GM21447 (cell line): ENCODE measurements at regions not wholly inside any gene's neighbourhood (a gene's known extent, or its start where the extent isn't known, plus 50 kb on each side); places are given as distances from the start of the nearest gene placed in this dataset.

ENCODE experiments used
- ATAC-seq: cut with Tn5 transposase; IDR thresholded peaks from one replicate; pipeline ENCODE4 v1.9.1; 2021; ENCODE audit not compliant: unreplicated experiment

GRCh38 chr12:107541001-107541705 is 144.4 kb upstream of the PWP1 start:
- no peak for ATAC-seq

- no peak for ATAC-seq
Measured at GRCh38 chr12:107543416-107543815, 142.2 kb upstream of the PWP1 start.

DNA sequence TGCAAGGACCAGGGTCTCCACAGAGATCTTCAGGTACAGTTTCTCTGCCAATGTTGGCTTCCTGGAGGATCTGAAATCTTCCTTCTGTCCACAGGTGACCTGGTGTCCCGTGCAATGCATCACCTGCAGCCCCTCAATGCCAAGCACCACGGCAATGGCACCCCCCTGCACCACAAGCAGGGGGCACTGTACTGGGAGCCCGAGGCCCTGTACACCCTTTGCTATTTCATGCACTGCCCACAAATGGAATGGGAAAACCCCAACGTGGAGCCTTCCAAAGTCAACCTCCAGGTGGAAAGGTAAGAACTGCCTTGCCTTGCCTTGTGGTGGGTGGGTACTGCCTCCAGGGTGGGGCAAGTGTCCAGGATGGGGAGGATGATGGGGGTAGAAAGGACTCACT is 141.8 kb upstream of the PWP1 start:
- ATAC-seq: no peak

DNA sequence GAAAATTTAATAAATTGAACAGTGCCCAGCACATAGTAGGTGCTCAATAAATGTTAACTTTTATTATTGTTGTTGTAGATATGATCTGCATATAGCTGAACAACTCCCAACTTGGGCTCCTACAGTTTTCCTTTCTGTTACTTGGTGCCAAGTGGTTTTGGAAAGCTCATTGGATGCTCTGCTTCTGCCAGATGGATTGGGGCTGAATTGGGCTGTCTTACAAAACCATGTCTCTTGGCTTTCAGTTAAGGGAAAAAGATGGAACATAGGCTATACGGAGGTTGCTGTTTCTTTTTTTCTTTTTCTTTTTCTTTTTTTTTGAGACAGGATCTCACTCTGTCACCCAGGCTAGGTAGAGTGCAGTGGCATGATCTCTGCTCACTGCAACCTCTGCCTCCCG is 140.7 kb upstream of the PWP1 start:
- no peak for ATAC-seq

- no peak for ATAC-seq
Measured at GRCh38 chr12:107545737-107546353, 139.8 kb upstream of the PWP1 start.

DNA sequence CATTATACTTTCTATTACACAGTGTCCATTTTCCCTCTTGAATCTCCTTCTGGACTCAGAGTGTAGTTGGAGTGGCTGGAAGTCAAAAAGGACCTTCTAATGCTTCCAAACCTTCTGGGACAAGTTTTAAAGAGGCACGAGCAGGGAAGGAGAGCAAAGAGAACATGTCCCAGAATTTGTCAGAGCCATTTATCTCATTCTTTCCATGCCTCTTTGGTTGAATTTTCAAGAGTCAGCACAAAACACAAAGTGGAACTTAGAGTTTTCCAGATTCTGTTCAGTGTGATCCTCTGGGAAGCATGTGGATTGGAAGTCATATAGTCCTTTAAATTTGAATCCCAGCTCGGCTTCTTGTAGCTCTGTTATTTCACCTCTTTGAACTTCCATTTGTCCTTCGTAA is 138.2 kb upstream of the PWP1 start:
- ATAC-seq: no peak

DNA sequence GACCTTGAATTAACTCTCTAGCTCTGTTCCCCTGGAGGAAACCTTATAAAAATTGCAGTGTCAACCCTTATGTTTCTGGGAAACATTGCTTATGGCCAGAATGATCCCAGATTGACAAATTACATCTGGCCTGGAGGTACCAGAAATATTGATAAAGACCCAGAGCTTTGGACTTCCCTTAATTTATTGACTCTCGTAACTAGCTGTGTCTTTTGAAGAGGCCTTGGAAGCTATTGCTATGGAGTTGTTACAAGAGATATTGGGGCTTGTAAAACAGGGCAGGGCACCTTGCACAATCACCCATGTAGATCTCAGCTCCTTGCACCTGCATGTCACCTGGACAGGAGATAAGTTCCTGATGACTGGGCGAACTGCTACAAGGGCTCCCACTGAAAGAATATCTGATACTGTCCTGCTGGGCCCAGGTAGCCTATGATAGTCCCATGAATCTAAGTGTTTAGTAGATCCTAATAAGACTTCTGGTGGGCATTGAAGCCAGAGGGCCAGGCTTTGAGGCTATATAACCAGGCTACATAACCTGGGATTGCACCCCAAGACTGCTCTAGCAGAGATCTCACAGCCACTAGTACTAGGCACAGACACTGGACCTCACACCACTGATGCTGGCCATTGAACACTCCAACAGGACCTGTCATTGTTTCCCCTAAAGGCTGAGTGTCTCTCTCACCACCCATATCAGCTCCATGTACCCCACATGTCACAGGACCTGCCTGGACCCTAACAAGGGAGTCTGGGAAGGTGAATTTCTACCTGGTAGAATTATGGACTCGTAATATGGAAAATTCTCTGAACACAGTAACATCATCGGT is 135.7 kb upstream of the PWP1 start:
- ATAC-seq: no peak

DNA sequence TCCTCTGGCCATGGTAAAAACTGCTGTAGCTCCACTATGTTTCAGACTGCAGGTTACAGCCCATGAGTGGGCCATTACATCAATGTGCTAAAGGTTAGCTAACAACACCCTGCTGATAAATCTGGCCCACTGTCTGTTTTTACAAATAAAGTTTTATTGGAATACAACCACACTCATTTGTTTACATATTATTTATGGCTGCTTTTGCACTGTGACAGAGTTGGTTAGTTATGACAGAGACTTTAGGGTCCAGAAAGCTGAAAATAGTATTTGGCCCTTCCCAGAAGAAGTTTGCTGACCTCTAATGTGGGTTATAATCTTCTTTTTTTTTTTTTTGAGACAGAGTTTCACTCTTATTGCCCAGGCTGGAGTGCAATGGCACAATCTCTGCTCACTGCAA is 134.2 kb upstream of the PWP1 start:
- no peak for ATAC-seq

DNA sequence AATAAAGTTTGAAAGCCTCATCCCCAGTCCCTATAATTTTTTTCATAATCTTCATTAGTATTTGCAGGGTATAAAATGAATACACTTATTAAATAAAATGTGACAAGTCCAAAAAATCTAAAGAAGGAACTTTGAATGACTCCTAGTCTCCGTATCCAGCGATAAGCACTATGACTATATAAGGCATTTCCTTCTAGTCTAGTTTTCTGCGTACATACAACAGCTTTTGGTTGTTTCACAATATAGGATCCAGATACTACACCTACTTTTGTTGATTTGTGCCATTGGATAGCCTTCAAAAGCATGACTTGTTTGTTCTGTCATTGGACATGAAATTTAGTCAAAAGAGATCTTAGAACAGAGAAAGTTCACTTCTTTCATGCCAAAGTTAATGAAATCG is 133.3 kb upstream of the PWP1 start:
- no peak for ATAC-seq

DNA sequence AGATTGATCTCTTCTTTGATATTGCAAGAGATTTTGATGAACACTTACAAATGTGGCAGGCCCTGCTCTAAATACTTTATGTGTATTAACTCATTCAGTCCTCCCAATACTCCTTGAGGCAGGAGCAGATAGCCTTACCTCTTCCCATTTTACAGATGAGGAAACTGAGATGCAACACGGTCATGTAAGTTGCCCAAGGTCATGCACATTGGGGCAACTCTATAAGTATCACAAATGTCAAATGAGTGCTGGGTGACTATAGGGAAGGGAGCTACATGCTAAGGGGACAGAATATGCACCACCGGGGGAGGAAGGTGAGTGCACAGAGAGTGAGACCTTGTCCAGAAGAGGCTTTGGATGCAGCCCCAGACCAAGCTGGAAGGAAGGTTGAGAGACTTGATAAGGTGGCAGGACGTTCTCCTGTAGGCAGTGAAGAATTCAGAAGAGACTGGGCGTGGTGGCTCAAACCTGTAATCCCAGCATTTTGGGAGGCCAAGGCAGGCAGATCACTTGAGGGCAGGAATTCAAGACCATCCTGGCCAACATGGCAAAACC is 132.3 kb upstream of the PWP1 start:
- ATAC-seq: no peak

GRCh38 chr12:107554941-107555340 is 130.7 kb upstream of the PWP1 start:
- ATAC-seq: no peak

GRCh38 chr12:107557026-107557425 is 128.6 kb upstream of the PWP1 start:
- ATAC-seq: no peak

DNA sequence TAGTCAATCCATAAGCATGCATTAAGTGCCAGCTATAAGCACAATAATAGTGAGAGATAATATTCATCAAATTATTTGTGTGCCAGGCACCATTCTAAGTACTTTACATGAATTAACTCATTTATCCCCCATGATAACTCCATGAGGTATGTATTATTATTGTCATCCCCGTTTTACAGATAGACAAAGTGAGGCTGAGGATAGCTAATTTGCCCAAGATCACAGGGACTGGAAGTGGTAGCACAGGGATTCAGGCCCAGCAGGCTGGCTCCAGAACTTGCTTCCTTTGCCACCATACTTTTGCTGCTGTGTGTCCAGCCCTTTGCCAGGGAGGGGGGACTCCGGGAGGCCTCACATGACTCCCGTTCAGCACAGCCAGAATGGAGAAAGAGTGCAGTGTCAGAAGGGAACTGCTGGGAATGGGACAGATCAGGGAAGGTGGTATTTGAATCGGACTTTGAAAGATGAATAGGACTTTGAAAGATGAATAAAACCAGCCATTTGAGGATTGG is 128.0 kb upstream of the PWP1 start:
- ATAC-seq: no peak

DNA sequence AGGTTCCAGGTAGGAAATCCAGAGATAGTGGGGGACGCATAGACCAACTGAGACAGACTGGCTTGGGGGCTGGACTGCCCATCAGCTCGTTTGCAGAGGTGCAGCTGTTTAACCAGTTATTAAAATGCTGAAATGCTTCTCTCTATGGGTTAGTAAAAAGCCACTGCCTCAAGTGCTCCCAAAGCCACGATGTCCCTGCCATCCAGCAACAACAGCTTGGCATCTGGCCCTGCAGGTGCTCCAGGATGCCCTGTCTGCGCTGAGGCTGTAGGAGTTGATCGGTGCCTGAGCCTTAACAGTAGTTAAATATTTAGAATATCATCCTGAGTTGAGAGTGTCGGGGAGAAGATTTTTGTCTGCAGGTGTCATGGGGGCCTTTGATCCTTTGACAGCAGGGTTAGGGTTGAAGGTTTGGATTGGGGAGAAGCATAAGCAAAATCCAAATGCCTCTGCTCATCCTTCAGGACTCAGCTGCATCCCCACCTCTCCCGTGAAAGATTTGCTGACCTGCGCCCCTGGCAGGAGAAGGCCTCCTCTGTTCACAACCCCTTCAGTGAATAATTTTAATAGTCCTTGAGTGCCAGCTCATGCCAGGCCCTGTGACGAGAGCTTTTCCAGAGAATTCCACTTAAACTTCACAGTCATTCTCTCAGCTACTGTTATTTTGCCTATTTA is 127.3 kb upstream of the PWP1 start:
- ATAC-seq: no peak

GRCh38 chr12:107558816-107559382 is 126.7 kb upstream of the PWP1 start:
- ATAC-seq: no peak

- no peak for ATAC-seq
Measured at GRCh38 chr12:107560165-107560898, 125.3 kb upstream of the PWP1 start.

GRCh38 chr12:107560899-107561285 is 124.7 kb upstream of the PWP1 start:
- no peak for ATAC-seq

DNA sequence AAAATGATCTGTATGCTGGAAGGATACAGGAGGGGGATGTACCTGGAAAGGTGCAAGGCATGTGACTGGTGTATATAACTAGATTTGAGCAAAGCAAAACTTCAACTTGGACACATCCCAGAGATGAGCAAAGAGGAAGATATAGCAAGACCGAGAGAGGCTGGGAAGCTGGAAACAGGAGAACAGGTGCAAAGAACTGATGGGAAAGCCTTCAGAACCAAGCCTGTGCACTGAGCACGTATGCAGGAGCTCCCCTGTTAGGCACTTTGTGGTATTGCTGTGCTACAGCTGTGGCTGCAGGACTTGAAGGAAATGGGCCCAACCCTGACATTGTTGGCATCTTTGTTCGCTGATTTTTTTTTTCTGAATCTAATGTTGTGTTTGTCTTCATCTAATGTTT is 120.7 kb upstream of the PWP1 start:
- no peak for ATAC-seq

DNA sequence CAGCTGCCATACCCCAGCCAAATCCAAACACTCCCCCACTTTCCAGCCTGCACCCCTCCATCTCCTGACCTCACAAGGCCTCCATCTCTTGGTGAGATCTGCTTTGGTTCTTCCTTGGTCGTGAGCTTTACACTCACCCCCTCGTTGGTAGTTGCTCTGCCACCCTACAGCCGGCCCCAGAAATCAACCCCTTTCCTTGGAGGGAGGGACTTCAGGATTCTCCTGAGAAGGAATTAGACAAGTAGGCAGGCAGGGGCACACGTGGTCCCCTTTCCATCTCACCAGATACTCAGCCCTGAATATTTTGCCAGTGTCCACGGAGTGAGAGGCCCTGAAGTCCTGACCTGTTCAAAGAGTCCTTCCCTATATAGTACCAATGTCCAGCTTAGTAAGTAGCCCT is 120.0 kb upstream of the PWP1 start:
- no peak for ATAC-seq
